Calu3 (cell line): ENCODE measurements at regions not wholly inside any gene's neighbourhood (a gene's known extent, or its start where the extent isn't known, plus 50 kb on each side); places are given as distances from the start of the nearest gene placed in this dataset.

Experiments
- BruUV-seq: library from RNA; stranded (reverse); fragments of 400-500 nt; replicated peaks from 2 replicates; lab custom pipeline; 2021; lab: Mats Ljungman, UMichigan
- CTCF ChIA-PET: fragments of 300-600 bp; sonication (Branson Sonifier 250); formaldehyde crosslinking; loops from one replicate; lab custom pipeline; 2022; ENCODE audit warnings: antibody characterized with exemption; lab: Charles Lee
- DNase-seq: peaks from one replicate; pipeline ENCODE4 v3.0.0; 2022
- H3K27ac Mint-ChIP-seq: one replicate; pipeline ENCODE4 v1.8.0; 2022; ENCODE audit warnings: mixed read lengths; ENCODE audit not compliant: unreplicated experiment
- H3K27me3 Mint-ChIP-seq: one replicate; pipeline ENCODE4 v1.8.0; 2022; ENCODE audit warnings: mixed read lengths; ENCODE audit not compliant: unreplicated experiment
- H3K36me3 Mint-ChIP-seq: one replicate; pipeline ENCODE4 v1.8.0; 2022; ENCODE audit warnings: mild to moderate bottlenecking, moderate library complexity, mixed read lengths; ENCODE audit not compliant: insufficient read depth, unreplicated experiment
- H3K4me1 Mint-ChIP-seq: one replicate; pipeline ENCODE4 v1.8.0; 2022; ENCODE audit warnings: mild to moderate bottlenecking, low read depth, mixed read lengths; ENCODE audit not compliant: unreplicated experiment
- H3K4me3 Mint-ChIP-seq: one replicate; pipeline ENCODE4 v1.8.0; 2022; ENCODE audit warnings: mild to moderate bottlenecking, low read depth, moderate library complexity, mixed read lengths; ENCODE audit not compliant: unreplicated experiment
- H3K9me3 Mint-ChIP-seq: one replicate; pipeline ENCODE4 v1.8.0; 2022; ENCODE audit warnings: low read depth, mixed read lengths; ENCODE audit not compliant: unreplicated experiment
- intact Hi-C: fragments of 100-400 bp; cut with micrococcal nuclease; formaldehyde crosslinking; loops from one replicate; pipeline ENCODE4 v1.10.0; 2022; ENCODE audit not compliant: unreplicated experiment
- TF ChIP-seq, protein P1 (sequence below): fragments of 200-600 bp; IDR thresholded peaks from one replicate; pipeline ENCODE4 v1.8.0; 2022; ENCODE audit warnings: antibody characterized with exemption; ENCODE audit not compliant: unreplicated experiment

- Mint-ChIP-seq H3K4me3 (peak overlapping the region; percentile 60), H3K36me3 (peaks cover 16% of the 10 kb centered on the region), H3K4me1 (peaks cover 81% of the 10 kb centered on the region), H3K27me3 (no peaks in the 10 kb centered on the region), H3K27ac (peak overlapping the region; percentile 85), H3K9me3 (no peaks in the 10 kb centered on the region)
- no TSS peak for BruUV-seq
- intact Hi-C loops: loop anchor here (5.0 to 10.0 kb wide), 2 partner anchors 113 to 509 kb away; no protein-coding TSS in a partner anchor
- TF ChIP-seq, protein P1, sequence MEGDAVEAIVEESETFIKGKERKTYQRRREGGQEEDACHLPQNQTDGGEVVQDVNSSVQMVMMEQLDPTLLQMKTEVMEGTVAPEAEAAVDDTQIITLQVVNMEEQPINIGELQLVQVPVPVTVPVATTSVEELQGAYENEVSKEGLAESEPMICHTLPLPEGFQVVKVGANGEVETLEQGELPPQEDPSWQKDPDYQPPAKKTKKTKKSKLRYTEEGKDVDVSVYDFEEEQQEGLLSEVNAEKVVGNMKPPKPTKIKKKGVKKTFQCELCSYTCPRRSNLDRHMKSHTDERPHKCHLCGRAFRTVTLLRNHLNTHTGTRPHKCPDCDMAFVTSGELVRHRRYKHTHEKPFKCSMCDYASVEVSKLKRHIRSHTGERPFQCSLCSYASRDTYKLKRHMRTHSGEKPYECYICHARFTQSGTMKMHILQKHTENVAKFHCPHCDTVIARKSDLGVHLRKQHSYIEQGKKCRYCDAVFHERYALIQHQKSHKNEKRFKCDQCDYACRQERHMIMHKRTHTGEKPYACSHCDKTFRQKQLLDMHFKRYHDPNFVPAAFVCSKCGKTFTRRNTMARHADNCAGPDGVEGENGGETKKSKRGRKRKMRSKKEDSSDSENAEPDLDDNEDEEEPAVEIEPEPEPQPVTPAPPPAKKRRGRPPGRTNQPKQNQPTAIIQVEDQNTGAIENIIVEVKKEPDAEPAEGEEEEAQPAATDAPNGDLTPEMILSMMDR: no peak
- no peak for DNase-seq
- CTCF ChIA-PET: no interaction called here
These were observed 80.0 kb downstream of the BTG1 start for GRCh38 chr12:92065639-92066038.

- Mint-ChIP-seq H3K9me3 (no peaks in the 10 kb centered on the region), H3K27ac (peak overlapping the region; percentile 85), H3K36me3 (peaks cover 11% of the 10 kb centered on the region), H3K4me3 (peak overlapping the region; percentile 60), H3K27me3 (no peaks in the 10 kb centered on the region), H3K4me1 (peaks cover 79% of the 10 kb centered on the region)
- DNase-seq: peak; percentile 60
- CTCF ChIA-PET: interaction anchor here (3.2 kb wide), 1 partner anchor 72 kb away, joined by 7 read pairs; no protein-coding TSS in a partner anchor
- BruUV-seq: no TSS peak
- TF ChIP-seq, protein P1: no peak
- intact Hi-C loops: loop anchor here (5.0 to 10.0 kb wide), 2 partner anchors 113 to 510 kb away; no protein-coding TSS in a partner anchor
These were observed 80.6 kb downstream of the BTG1 start for GRCh38 chr12:92065018-92065499.

- peak; percentile 23 for DNase-seq
- Mint-ChIP-seq H3K36me3 (peaks cover 9% of the 10 kb centered on the region), H3K4me3 (peak overlapping the region; percentile 60), H3K27ac (peak overlapping the region; percentile 85), H3K27me3 (no peaks in the 10 kb centered on the region), H3K9me3 (no peaks in the 10 kb centered on the region), H3K4me1 (peaks cover 79% of the 10 kb centered on the region)
- BruUV-seq: no TSS peak
- CTCF ChIA-PET: interaction anchor here (0.6 to 3.2 kb wide), 2 partner anchors 73 to 82 kb away, joined by 3 to 7 read pairs; no protein-coding TSS in a partner anchor
- intact Hi-C loops: loop anchor here (10.0 kb wide), 1 partner anchor 510 kb away; no protein-coding TSS in a partner anchor
- TF ChIP-seq, protein P1: no peak
These were observed 81.2 kb downstream of the BTG1 start for GRCh38 chr12:92064422-92064821.

DNA sequence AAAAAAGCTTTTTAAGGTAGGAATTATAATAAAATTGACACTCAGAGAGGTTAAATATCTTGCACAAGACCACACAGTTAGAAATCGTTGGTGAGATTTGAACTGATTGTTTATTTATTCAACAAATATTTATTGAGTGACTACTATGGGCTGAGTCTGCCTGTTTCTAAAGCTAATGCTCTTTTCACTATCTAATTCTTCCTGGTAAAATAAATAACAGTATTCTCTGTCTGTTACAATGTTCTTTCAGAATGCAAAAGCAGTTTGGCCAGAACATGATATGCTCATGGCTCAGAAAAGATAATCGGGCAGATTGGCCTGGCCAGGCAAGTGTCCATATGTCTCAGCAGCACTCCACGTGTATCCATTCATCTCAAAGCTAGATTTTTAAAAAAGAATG, 82.0 kb downstream of the BTG1 start:
- CTCF ChIA-PET: interaction anchor here (0.6 to 3.2 kb wide), 3 partner anchors 29 to 83 kb away, joined by 3 to 7 read pairs (median 3); no protein-coding TSS in a partner anchor
- DNase-seq: no peak
- TF ChIP-seq, protein P1: no peak
- H3K36me3 Mint-ChIP-seq: peaks cover 9% of the 10 kb centered on the region
- no peaks in the 10 kb centered on the region for H3K27me3 Mint-ChIP-seq
- intact Hi-C loops: loop anchor here (10.0 kb wide), 1 partner anchor 511 kb away; no protein-coding TSS in a partner anchor
- H3K27ac Mint-ChIP-seq: no peak overlapping the region
- peaks cover 77% of the 10 kb centered on the region for H3K4me1 Mint-ChIP-seq
- no TSS peak for BruUV-seq
- H3K9me3 Mint-ChIP-seq: no peaks in the 10 kb centered on the region
- H3K4me3 Mint-ChIP-seq: no peak overlapping the region
